H1 (cell line): ENCODE measurements at regions not wholly inside any gene's neighbourhood (a gene's known extent, or its start where the extent isn't known, plus 50 kb on each side); places are given as distances from the start of the nearest gene placed in this dataset.

Experiments
- CHD1 ChIP-seq: IDR thresholded peaks from 2 replicates; pipeline ENCODE4 v1.6.1; 2012; ENCODE audit warnings: low read depth, low read length, improper control_type of control experiment
- CTCF ChIP-seq, 3 experiments: IDR thresholded peaks; 1 replicate in 2 of 3; 2 replicates in 1 of 3; pipeline versions ENCODE4 v1.5.1 to v1.6.1; 2011; ENCODE audit warnings: low read length in 3 of 3, mild to moderate bottlenecking in 3 of 3, inconsistent platforms in 2 of 3, low read depth in 1 of 3, moderate library complexity in 1 of 3; ENCODE audit not compliant: insufficient read depth in 1 of 3; ENCODE audit errors: control extremely low read depth in 1 of 3
- EZH2 ChIP-seq: fragments of 200-600 bp; sonication (generic); IDR thresholded peaks from 2 replicates; pipeline ENCODE4 v1.7.1; 2012; ENCODE audit warnings: low read depth, mild to moderate bottlenecking, moderate library complexity, low read length, inconsistent platforms; ENCODE audit not compliant: severe bottlenecking
- JUN ChIP-seq: IDR thresholded peaks from 2 replicates; pipeline ENCODE4 v1.6.1; 2011; ENCODE audit warnings: low read depth, mild to moderate bottlenecking, improper control_type of control experiment, low read length
- MAFK ChIP-seq: IDR thresholded peaks from 2 replicates; pipeline ENCODE4 v1.6.1; 2012; ENCODE audit warnings: low read depth, mild to moderate bottlenecking, improper control_type of control experiment, low read length
- POLR2A ChIP-seq, 2 experiments: IDR thresholded peaks; 1 replicate in 1 of 2; 2 replicates in 1 of 2; pipeline ENCODE4 v1.6.1; 2011; ENCODE audit warnings: low read depth in 2 of 2, low read length in 2 of 2, mild to moderate bottlenecking in 2 of 2; ENCODE audit errors: control extremely low read depth in 1 of 2
- TAF1 ChIP-seq: IDR thresholded peaks from 2 replicates; pipeline ENCODE4 v1.6.1; 2011; ENCODE audit warnings: mild to moderate bottlenecking, low read depth, low read length
- ZNF274 ChIP-seq: IDR thresholded peaks from 2 replicates; pipeline ENCODE4 v1.7.0; 2012; ENCODE audit warnings: low read length, borderline replicate concordance; ENCODE audit errors: extremely low read depth

DNA sequence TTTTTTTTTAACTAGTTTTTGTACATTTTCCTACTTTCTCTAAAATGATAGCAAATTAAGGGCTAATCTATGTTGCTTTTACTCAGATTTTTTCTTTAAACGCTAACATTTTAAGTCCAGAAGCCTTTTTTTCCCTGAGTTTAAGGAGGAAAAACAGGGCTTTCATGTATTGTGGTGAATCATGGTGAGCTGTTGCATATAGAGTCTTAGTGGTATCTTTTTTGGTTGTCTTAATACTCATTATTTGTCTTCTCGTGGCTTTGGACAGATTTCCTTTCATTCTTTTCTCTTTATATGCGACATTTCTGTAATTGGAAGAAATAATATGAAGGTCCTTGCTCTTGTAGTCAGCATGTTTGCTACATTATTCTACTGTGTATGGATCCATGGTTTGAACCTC is 1015.6 kb downstream of the PLA2G4A start:
- TF ChIP-seq MAFK (no peak), JUN (no peak), POLR2A (IDR thresholded peaks at IDR 0.05; ENCODE audit: control extremely low read depth in 1 of 2, low read depth in 2 of 2, low read length in 2 of 2) (no peak), CHD1 (no peak), ZNF274 (no peak), EZH2 (no peak), CTCF (IDR thresholded peaks at IDR 0.05; ENCODE audit: control extremely low read depth in 1 of 3, insufficient read depth in 1 of 3, low read depth in 1 of 3, low read length in 3 of 3) (no peak), TAF1 (no peak)
